Left lung (tissue), 4 donors: ENCODE measurements at regions not wholly inside any gene's neighbourhood (a gene's known extent, or its start where the extent isn't known, plus 50 kb on each side); places are given as distances from the start of the nearest gene placed in this dataset.

ENCODE experiments used
- ATAC-seq: fragments of 200-7000 bp; cut with Tn5 transposase; one replicate; pipeline ENCODE4 v1.9.1; 2020; ENCODE audit warnings: moderate library complexity
- DNase-seq, 4 donors: peaks; one replicate each; pipeline ENCODE4 v3.0.0-alpha.2; 2013 to 2020
- H3K27ac ChIP-seq, 2 donors: fragments of 200-600 bp; sonication (generic) in 1 of 2; one replicate each; pipeline versions ENCODE4 v1.5.0 to v1.8.0; 2020 to 2021
- H3K27me3 ChIP-seq, 2 donors: fragments of 200-600 bp; sonication (generic) in 1 of 2; one replicate each; pipeline versions ENCODE4 v1.5.0 to v1.8.0; 2020 to 2021
- H3K36me3 ChIP-seq, 2 donors: fragments of 200-600 bp; sonication (generic) in 1 of 2; one replicate each; pipeline versions ENCODE4 v1.5.0 to v1.8.0; 2020 to 2021
- H3K4me1 ChIP-seq, 2 donors: fragments of 200-600 bp; one replicate each; pipeline ENCODE4 v1.8.0; 2021
- H3K4me3 ChIP-seq, 2 donors: fragments of 200-600 bp; sonication (generic) in 1 of 2; one replicate each; pipeline versions ENCODE4 v1.5.0 to v1.8.0; 2020 to 2021; ENCODE audit warnings: mild to moderate bottlenecking in 1 of 2
- H3K9me3 ChIP-seq, 2 donors: fragments of 200-600 bp; sonication (generic) in 1 of 2; one replicate each; pipeline versions ENCODE4 v1.5.0 to v1.8.0; 2020 to 2021
- CTCF ChIP-seq, 2 donors: fragments of 200-600 bp; sonication (generic) in 1 of 2; IDR thresholded peaks; one replicate each; pipeline versions ENCODE4 v1.5.0 to v1.8.0; 2021; ENCODE audit warnings: antibody characterized with exemption in 2 of 2
- intact Hi-C, 2 donors: fragments of 100-400 bp; cut with DNase I; formaldehyde crosslinking; loops; one replicate each; pipeline versions ENCODE4 v1.11.2 to v1.14.2; 2022
- donor health status: DM: no; HTN: yes; CAD: no.
- donor health status: DM: no; HTN: no; CAD: no.

DNA sequence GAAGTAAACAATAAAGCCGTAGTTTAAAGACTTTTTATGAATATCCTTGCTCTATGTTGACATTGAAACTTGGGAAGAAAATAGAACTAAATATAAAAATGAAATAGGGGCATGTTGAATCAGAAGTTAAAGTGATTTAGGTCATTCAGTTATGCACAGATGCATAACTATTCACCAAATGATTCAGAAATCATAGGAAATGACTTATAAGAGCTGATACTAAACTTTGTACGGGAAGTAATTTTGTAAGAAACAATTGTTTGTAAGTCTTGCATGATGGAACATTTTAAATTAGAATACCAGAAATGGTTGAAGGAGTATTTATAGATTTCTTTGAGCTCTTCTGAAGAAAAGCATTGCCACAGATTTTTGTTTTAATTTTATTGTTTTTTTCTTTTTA is 246.5 kb downstream of the CPE start:
- no peaks in the 10 kb centered on the region for H3K27me3 ChIP-seq
- no peak overlapping the region for H3K27ac ChIP-seq
- intact Hi-C loops = no loop called here
- no peaks in the 10 kb centered on the region for H3K9me3 ChIP-seq
- no peaks in the 10 kb centered on the region for H3K36me3 ChIP-seq
- no peaks in the 10 kb centered on the region for H3K4me1 ChIP-seq
- no peak overlapping the region for H3K4me3 ChIP-seq
- ATAC-seq (no peak), DNase-seq (no peak)
- TF ChIP-seq CTCF (IDR thresholded peaks at IDR 0.05) = no peak

- intact Hi-C loops = no loop called here
- H3K27ac ChIP-seq = no peak overlapping the region
- DNase-seq (no peak), ATAC-seq (no peak)
- H3K27me3 ChIP-seq = no peaks in the 10 kb centered on the region
- no peaks in the 10 kb centered on the region for H3K36me3 ChIP-seq
- TF ChIP-seq CTCF (IDR thresholded peaks at IDR 0.05) = no peak
- no peaks in the 10 kb centered on the region for H3K9me3 ChIP-seq
- no peak overlapping the region for H3K4me3 ChIP-seq
- H3K4me1 ChIP-seq = no peaks in the 10 kb centered on the region
These were observed 246.7 kb upstream of the TLL1 start for GRCh38 chr4:165626316-165626715.

- H3K4me3 ChIP-seq = no peak overlapping the region
- no peaks in the 10 kb centered on the region for H3K9me3 ChIP-seq
- no peak for ATAC-seq
- no peaks in the 10 kb centered on the region for H3K4me1 ChIP-seq
- TF ChIP-seq CTCF (IDR thresholded peaks at IDR 0.05) = no peak
- H3K27ac ChIP-seq = no peak overlapping the region
- H3K27me3 ChIP-seq = no peaks in the 10 kb centered on the region
- intact Hi-C loops = no loop called here
- H3K36me3 ChIP-seq = no peaks in the 10 kb centered on the region
- no peak for DNase-seq
These were observed 245.9 kb upstream of the TLL1 start for GRCh38 chr4:165627128-165627527.

DNA sequence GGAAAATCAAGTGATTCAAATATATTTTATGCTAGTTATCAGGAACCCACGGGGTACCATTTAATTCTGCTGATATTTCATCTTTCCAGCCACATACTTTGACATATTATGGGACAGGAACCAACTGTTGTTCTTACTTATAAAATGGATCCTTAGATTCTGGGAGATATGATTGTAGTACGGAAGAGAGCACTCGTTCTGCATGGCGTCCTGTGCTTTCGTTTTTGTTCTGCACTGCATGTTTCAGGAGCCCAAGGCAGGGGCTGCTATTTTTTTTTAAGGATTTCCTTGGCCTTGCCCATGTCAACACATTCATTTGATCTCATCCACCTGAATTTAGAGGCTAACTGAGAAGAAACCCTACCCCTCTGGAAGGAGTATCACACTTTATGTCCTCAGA is 245.5 kb upstream of the TLL1 start:
- Histone ChIP-seq H3K4me1 (no peaks in the 10 kb centered on the region), H3K36me3 (no peaks in the 10 kb centered on the region), H3K9me3 (no peaks in the 10 kb centered on the region), H3K27me3 (no peaks in the 10 kb centered on the region), H3K4me3 (no peak overlapping the region), H3K27ac (no peak overlapping the region)
- ATAC-seq = no peak
- no peak for DNase-seq
- no peak for TF ChIP-seq CTCF (IDR thresholded peaks at IDR 0.05)
- intact Hi-C loops = no loop called here

DNA sequence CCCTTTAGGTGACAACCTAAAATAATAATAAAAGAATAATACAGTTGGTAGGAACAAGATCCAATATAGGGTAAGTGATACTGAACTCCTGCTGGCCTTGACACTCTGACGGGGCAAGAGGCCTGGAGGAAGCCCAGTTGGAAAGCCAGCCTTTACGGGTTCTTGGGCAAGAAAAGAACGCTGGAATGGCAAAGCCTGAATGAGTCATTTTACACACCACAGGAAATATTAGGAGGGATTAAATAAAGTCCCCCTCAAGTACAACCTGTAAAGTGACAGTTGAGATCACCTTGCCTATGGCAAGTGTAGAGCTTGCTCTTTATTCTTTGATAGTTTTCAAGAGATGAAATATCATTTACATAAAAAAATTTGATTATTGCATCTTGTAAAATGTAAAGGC is 244.5 kb upstream of the TLL1 start:
- intact Hi-C loops = no loop called here
- H3K9me3 ChIP-seq = no peaks in the 10 kb centered on the region
- H3K27ac ChIP-seq = no peak overlapping the region
- H3K4me1 ChIP-seq = no peaks in the 10 kb centered on the region
- DNase-seq (no peak), ATAC-seq (no peak)
- H3K4me3 ChIP-seq = no peak overlapping the region
- no peaks in the 10 kb centered on the region for H3K36me3 ChIP-seq
- no peaks in the 10 kb centered on the region for H3K27me3 ChIP-seq
- TF ChIP-seq CTCF (IDR thresholded peaks at IDR 0.05) = no peak
